ENCODE measurements at regions not wholly inside any gene's neighbourhood (a gene's known extent, or its start where the extent isn't known, plus 50 kb on each side); places are given as distances from the start of the nearest gene placed in this dataset.

DNA sequence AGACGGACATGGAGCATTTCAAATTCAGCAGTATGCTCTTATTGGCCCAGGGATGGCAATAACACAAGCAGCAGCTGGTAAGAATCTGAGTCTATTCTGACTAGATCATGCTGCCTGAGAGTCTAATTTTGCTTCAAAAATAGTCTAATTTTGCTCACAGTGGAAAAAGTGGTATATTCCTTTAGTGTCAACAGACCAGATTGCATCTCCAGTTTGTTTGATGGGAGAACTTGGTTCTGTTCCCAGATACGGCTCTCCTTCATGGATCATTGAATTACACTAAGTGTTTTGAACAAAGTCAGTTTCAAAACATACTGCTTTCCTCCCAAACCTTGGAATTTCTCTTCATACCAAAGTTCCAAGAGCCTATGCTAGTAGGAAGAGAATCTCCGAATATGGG is 586.1 kb downstream of the RNF144B start:
- TF ChIP-seq POLR2AphosphoS5 (IDR thresholded peaks at IDR 0.05; ENCODE audit: low read depth, low read length) (no peak), POLR2A (IDR thresholded peaks at IDR 0.05; ENCODE audit: low read depth, low read length) (no peak)
